ENCODE measurements at regions not wholly inside any gene's neighbourhood (a gene's known extent, or its start where the extent isn't known, plus 50 kb on each side); places are given as distances from the start of the nearest gene placed in this dataset.
"Not testable (repeated sequence)": the region's sequence is repeated elsewhere in the genome, so short reads cannot be mapped to it uniquely, and the experiment has no call there.

DNA sequence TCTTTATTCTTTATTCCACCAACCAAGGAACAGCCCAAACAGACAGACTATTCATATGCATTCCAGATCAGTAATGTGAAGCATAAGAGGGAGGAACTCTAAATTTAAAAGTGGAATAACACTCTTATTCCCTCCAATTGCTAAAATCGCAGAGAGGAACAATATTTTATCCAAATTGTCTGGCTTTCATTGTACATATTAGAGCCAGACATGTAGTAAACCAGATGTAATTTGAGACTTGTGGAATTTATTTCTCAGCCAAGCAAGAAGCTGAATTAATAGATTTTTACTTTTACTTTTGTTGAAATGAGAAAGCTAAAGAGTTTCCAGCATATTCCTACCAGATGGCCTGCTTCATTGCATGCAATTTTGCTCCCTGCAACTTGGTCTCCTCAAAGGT, 674.6 kb upstream of the SLIT2 start:
- DNase-seq: no peak

DNA sequence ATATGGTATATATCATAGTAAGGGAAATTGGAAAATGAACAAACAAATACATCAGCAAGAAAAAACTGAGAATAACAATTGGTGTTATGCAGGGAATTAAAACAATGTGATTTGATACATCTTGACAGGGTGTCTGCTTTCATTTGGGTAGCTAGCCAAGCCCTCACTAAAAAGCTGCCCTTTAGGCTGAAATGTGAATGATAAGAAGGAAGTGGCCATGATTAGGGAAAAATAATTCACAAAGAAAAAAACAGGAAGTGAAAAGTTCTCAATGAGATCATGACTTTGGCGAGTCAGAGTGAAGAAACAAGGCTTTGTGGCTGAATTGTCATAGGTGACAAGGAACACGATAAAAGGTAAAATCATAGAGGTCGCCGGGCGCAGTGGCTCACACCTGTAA, 675.8 kb upstream of the SLIT2 start:
- no peak for DNase-seq

DNA sequence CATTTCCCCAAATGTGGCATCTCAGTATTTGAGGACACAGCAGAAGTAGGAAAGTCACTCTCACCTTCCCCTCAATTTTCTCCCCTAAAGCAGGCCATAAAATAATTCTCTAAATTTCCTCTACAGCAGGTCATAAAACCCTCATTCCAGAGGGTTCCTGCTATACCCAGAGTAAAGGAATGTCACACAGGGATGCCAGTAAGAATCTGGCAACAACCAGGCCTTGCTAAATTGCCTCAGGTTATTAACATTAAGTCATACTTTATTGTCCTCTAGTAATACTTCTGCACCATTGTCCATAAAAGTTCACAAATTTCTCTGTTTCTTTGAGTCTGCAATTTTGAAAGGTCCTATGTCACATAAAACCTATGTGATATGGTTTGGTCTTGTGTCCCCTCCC, 685.7 kb upstream of the SLIT2 start:
- DNase-seq: no peak

DNA sequence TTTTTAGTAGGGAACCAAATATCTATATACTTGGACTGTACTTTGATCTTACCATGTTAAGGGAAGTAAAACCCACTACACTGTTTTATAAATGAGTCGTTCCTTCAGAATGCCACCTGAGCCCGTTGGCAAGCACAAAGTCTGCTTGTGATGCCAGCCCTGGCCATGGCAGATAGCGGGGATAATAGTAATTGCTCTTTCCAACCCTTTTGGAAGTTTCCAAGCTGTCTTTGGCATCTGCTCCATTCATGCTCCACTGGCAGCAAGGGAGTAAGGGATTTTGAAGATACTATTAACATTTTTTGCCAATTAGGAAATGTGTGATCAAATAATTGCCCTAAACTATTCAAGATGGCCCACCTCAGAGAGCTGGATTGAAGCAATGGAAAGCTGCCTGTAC, 689.2 kb upstream of the SLIT2 start:
- no peak for DNase-seq

DNA sequence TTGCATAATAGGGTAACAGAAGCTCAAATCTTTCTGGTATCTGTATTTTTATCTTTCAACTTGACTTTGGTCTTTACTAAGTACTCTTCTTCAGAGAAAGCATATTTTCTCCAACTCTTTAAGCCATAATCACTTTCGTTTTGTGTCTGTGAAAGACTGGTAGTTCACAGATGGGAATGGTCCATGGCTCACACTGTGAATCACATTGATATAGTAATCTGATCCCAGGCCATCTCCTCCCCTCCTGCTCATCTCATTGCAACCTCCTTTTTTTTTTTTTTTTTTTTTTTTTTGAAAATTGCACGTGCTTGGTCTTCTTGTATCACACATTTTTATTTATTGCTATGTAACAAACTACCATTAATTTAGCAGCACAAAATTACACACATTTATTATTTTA, 694.5 kb upstream of the SLIT2 start:
- DNase-seq: no peak

DNA sequence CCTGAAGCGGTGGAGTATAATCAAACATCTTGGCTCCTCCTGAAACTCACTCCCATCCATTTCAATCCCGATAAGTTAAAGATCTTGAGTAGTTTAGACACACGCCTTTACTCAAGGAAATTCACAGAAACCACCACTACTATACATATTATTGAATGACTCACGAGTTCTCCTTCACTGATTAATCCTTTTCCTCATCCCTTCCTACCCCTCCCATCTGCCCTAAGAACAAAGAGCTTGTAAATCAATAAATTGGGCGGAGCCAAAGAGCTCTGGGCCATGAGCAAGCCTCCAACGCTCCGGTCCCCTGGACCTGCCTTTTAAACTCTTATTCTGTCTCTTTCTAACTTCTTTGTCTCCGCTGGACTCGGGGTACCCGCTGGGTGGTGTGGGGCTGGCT, 695.4 kb upstream of the SLIT2 start:
- not testable (repeated sequence) for DNase-seq

DNA sequence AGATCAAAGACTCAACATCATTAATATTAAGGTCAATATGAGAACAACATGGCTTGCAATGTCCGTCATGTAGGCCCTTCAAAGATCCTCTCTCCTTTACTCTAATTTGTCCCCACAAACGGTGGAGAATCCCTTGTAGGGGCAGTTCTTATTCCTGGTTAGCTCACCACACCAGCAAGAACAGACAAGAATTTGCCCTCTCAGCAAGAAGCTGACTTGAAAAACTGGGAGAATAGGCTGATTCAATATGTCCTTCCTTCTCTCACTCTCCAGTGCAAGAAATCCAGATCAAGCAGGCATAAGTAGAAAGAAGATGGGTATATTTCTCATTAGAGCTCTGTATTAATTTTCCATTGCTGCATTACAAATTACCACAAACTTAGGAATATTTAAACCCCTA, 704.2 kb upstream of the SLIT2 start:
- DNase-seq: no peak

DNA sequence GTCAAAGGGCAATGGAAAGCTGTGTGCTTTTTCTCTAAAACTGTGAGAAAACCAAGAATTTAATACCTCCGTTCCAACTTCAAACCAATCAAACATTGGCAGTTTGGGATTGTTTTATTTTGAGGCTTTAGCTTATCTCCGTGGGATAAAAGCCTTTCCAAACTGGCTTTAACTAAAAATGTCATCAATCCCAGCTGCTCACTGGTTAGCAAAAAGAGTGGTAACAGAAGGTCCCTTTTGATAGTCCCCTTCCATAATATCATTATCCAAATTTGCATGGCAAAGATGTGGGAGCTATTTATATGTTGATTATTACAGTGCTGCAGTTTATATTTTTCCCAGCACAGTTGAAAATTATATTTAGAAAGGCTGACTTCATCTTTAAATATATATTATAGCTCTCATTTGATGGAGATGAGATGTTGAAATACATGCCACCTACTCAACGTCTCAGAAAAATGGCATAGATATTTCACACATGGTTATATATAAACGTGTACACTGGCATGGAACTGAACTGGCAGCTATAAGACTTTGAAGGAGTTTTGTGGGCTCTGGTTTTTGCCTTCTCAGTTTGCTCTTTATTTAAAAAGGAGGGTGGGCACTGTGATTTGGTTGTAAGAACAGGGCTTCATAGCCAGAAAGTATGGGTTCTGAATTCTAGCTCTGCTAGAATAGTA, 707.1 kb upstream of the SLIT2 start:
- DNase-seq: no peak

DNA sequence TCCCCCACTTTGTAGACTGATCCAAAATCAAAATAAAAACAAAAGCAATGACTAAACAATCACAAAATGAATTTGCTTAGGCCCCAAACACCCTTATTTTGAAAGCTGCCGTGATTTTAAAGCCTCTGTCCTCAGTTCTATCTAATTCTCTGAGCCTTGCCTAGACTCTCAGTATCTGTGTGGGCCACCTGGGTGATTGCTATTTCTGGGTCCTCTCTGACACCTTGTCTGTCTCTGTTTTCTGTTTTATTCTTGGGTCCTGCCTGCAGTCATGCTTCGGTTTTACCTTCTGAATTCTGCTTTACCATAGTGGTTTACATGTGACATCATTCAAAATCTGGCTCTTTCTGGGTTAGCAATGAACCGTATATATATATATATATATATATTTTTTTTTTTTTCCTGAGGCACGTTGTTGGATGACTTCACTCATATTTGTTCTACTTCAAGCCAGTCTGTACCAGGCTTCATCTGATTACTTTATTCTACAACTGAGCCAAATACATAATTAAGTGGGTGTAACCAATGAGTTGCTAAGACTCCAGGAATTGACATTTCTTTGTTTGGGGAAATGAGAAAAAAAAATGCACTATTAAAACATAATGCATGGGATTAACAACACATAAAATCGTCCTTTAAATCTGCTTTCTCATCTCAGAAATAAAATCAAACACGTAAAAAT, 710.7 kb upstream of the SLIT2 start:
- no peak for DNase-seq

DNA sequence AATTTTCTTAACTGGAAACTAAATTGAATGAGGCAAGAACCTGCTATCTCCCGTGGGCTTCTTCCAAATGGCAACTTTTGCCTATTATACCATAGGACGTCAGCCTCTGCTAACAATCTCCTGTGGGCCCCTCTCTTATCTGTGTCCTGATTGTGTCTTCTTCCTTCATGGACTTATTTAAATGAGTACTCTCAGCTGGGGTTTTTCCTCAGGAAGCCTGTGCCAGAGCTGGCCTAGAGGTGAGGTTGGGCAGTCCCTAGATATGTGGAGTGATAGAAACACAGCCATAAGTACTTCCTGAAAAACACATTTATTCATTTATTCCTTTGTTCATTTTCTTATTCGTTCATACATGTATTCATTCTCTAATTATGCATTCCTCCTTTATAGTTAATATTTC, 712.5 kb upstream of the SLIT2 start:
- DNase-seq: no peak

DNA sequence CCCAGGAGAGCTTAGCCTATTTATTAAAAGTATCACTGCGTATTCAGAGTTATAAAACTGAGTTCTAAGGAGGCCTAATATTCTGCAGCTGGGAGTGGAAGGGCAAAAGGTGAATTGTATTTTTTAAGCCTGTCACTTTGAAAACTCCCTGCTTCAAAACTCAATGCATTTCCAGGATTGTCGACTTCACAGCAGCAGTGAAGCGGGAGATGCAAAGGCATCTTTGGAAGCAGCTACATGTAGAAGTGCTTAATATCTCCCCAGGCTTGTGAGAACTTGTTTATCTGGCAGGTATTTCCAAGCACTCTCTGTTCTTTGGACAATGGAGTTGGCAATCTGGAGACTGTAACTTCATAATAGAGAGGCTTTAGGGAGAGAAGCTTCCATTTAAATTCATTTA, 717.5 kb upstream of the SLIT2 start:
- no peak for DNase-seq

DNA sequence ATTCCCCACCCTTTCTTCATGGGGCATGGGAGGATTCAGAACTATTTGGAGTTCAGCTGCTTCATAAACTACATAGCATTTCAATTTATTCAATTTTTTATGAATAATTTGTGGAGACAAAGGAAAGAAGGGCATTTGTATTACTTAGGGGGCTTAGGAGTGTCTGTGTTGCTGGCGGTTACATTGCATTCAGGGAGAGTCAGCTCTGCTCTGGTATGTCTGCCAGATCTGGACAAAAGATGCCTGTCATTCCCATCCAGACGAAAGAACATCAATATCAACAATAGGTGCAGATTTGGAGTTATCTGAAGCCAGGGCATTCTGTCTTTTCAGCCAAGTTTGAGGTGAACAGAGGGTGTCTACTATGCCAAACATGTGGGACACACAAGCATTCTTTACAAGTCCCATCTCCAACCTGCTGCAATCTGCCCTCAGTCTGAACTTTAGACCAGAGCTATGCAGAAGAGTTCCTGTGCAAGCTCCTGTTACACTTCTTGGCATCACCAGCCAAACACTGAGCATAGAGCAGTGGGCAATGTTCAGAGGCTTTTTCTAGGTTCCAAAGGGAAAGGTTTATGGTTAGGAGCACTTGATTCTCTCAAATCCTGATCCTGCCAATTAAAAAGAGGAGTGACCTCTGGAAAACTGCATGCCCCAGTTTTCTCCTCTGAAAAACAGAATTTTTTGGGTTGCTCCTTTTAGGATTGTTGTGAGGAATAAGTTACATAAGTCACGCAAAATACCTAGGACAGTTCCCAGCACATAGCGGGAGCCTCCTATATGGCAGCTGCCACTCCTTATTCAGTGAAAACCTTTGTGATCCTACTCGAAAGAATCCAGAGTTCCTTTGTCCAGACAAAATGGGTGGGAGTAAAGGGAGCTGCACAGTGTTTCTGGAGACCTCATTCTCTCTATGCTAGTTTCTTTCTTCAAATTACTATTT, 719.5 kb upstream of the SLIT2 start:
- DNase-seq: no peak

DNA sequence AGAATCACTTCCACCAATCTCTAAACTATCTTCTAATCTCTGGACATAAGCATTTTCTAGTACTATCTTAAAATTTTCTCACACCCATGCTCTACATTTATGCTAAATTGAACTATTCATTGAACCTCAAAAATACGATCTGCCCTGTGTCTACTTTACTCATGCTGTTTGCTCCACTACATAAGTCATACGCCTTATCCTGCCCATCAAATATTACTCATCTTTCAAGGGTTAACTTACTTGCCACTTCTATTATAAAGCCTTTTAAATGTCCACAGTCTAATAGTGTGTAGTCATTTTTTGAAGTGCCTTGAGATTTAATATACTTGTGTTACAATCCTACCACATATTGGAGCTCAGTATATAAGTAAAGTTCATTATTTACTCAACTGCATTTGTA, 727.7 kb upstream of the SLIT2 start:
- no peak for DNase-seq

DNA sequence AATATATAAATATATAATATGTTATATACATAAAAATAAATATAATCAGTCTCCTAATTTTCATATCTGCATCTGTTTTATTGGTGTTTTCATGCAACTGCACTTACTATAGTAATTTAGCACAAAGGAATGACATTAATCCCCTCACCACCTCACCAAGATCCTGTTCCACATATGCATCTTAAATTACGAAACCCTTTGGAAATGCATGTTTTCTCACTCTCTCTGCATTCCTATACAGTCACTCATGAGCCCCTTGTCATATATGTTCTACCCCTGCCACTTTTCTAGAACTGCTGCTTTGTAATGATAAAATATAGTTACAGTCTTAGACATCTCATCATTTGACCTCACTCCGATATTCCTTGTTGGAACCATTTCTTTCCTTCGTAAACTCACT, 728.7 kb upstream of the SLIT2 start:
- DNase-seq: no peak

DNA sequence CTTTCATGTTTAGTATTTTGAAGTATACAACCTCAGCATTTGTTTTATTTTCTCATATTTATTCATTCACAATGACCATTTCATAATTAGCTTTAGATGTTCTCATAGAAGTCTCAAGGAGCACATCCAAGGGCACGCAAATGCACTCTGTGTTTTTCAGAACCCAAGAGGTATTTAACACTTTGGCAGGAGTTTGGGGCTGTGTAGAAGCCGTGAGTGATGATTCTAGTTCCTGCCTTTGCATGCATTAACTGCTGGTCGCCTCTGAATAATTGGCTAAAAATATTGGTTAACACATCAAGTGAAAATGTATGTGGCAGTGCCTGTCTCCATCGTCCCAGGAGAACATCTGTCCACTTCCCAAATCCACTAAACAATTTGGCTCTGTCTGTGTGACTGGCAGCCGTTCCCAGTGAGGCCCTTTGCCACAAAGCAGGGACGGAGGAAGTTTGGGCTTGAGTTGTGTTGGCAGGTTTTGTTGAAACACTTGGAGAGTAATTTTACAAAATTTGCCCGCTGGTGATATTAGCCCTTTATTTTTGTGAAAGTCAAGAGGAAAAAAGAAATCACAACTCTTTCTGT, 730.7 kb upstream of the SLIT2 start:
- no peak for DNase-seq

DNA sequence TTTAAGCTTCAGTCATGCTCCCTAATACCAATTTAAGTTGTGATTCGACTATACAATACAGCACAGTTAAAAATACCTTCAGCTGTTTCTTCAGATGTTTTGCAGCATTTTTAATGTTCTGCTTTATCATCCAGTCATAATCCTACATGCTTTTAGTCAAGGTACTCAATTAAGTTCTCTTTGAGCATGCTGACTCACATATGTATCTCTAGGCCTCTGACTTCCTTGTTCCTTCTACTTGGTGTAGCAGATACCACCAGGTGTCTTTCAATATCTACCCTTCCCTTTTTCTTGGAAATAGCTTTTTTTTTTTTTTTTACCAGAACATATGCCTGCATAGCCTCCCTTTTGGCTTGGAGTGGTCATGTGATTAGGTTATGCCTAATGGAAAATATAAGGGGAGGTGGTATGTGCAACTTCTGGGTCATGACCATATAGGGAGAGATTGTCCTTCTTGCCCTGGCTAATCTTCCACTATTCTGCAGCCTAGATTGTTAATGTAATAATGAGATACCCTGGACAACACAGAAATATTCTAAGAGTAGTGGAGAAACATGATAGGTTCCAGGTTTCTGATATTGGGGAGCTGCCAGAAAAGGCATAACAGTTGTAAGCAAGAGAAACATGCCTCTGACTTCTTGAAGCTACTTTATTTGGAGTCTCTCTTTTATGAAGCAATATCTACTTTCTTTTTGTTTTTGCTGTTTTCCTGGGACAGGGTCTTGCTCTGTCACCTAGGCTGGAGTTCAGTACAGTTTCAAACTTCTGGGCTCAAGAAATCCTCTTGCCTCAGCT, 737.2 kb upstream of the SLIT2 start:
- no peak for DNase-seq

DNA sequence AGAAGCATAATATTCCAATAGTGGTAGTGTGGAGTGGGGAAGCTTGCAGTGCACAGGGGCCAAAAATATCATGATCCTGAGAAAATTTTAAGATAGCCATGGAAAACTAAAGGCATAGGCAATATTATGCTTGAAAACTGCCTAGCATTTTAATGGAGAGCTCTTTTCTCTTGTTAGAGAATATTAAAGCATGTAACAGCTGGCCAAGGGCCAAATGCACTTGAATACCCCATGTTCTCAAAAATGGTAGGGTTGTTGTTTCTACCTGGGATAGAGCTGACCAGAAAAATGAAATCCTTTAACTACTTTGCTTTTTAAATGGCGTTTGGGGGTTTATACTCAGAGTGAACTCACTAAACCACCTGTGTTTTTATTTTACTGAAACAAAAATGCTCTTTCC, 739.6 kb upstream of the SLIT2 start:
- DNase-seq: no peak

DNA sequence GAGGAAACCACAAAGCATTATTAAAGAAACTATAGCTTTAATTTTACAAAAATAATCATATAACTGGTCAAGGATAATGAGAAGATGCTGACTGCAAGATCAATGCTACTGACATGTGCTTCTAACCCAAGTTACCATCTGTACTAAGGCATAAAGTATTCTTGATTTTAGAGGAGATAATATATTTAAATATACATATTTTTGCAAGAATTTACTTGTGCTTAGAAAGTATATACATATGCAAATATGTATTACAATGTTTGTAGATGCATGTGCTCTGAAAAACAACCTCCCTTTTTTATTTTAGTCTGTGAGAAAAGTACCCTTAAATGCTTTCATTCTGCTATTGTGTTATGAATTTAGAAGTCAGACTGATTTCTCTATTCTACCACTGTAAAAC, 740.7 kb upstream of the SLIT2 start:
- DNase-seq: no peak

DNA sequence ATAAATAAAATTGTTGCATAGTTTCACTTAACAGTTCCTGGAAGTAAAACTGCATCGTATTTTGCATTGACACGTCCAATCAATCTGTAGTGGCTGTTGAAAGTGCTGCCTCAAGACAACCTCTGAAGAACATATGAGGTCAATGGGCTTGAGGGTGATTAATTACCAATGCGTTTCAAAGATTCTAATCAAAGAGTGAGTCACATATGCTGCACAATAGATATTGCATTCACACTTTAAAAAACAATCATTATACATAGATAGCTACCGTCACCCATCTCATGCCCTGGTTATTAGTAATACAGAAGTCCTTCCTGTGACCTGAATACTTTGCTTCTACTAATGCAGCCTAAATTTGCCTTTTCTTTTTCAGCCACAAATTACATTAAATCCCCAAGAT, 743.3 kb upstream of the SLIT2 start:
- DNase-seq: no peak

DNA sequence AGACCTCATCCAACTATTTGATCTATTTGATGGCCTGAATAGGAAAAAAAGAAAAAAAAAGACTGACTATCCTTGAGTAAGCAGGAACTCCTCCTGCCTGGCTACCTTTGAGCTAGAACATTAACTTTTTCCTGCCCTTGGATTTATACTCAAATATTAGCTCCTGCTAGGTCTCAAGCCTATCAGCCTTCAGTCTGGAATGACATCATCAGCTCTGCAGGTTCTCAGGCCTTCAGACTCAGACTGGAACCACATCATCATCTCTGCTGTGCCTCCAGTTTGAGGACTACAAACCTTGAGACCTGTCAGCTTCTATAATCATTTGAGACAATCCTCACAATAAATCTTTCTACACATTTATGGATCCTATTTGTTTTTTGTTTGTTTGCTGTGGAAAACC, 754.0 kb upstream of the SLIT2 start:
- DNase-seq: no peak

DNA sequence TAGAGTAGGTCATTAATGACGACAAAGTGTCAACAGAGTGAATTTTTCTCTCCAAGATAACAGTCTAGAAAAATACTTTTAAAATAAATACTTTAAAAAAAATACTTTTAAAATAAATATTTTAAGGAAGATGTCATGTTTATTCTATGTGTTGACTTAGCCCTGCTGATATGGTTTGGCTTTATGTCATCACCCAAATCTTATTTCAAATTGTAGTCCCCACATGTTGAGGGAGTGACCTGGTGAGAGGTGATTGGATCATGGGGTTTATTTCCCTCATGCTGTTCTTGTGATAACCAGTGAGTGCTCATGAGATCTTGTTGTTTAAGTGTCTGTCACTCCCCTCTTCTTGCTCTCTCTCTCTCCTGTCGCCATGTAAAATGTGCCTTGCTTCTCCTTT, 754.9 kb upstream of the SLIT2 start:
- no peak for DNase-seq

DNA sequence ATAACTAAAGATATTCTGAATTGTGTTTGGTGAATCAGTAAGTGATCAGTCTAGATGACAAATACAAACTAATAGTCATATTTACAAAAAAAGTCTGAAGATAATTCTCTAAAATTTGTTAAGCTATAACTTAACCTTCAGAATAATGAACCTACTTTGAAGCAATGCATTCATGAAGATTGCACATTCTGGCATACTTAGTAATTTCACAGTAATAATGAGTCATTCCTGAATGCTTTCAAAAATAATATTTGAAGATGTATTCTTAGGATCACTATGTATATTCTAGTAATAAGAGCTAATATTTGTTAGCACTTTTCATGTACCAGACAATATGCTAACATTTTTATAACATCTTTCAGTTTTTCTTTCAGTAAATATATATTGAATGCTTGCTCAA, 756.7 kb upstream of the SLIT2 start:
- DNase-seq: no peak

DNA sequence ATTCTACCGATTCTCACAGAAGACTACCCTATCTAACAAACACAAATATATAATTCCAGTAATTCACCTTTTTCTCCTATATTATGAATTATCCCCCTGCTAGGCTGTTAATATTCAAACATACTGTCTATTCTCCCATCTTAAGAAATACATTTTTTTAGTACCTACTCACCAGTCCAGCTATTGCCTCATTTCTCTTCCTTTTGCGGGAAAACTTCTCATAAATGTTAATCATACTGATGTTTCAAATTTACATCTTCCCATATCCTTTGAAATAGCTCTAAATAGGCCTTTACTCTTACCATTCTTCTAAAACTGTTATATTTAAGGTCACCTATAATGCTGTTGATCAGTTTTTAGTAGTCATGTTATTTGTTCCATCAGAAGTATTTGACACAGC, 759.1 kb upstream of the SLIT2 start:
- no peak for DNase-seq
